ENCODE measurements at regions not wholly inside any gene's neighbourhood (a gene's known extent, or its start where the extent isn't known, plus 50 kb on each side); places are given as distances from the start of the nearest gene placed in this dataset.

DNA sequence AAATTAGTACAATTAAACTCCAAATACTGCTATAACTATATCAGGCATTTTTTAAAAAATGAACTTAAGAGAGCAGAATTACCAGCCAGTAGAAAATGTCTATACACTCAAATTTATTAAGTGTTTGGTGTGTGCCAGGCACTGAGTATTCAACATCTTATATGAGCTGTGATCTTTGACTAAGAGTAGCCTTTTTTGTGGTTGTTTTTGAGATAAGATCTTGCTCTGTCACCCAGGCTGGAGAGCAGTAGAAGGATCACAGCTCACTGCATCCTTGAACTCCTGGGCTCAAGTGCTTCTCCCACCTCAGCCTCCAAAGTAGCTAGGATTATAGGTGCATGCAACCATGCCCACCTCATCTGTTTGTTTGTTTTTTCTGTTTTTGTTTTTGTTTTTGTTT is 102.5 kb upstream of the CELF2 start:
- no peak overlapping the region for H2AFZ ChIP-seq (ENCODE audit: low read length)
- DNase-seq: no peak

DNA sequence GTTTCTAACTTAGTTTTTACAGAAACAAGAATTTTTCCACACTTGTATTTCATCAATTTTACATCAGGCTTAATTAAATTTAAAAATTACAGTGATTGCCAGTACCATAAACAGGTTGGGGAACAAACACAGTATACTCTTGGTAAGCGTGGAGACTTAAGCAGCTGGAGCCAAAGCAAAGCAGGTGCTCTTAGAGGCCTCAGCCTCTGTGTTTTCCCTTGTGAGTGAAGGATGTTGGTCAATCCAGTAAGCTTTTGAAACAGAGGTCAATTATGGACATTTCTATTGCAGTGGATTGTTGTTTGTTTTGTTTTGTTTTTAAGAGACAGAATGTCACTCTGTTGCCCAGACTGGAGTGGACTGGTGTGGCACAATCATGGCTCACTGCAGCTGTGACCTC is 100.6 kb upstream of the CELF2 start:
- Histone ChIP-seq H3K4me2 (ENCODE audit: low read depth, low read length, poor library complexity, severe bottlenecking) (no peak overlapping the region), H3K9ac (ENCODE audit: low read length) (no peak overlapping the region), H3K4me3 (ENCODE audit: low read length) (no peak overlapping the region), H3K36me3 (ENCODE audit: insufficient read depth, low read length) (no peaks in the 10 kb centered on the region), H4K20me1 (ENCODE audit: insufficient read depth, low read depth, low read length) (no peaks in the 10 kb centered on the region), H3K27me3 (ENCODE audit: low read length) (no peaks in the 10 kb centered on the region), H3K9me2 (replicated peaks; ENCODE audit: insufficient read depth, low read length) (no peaks in the 10 kb centered on the region), H3K27ac (ENCODE audit: low read length) (no peak overlapping the region), H3K9me3 (ENCODE audit: low read length) (no peaks in the 10 kb centered on the region), H3K4me1 (ENCODE audit: low read length) (no peaks in the 10 kb centered on the region), H2AFZ (ENCODE audit: low read length) (no peak overlapping the region), H3K79me2 (ENCODE audit: low read length) (no peaks in the 10 kb centered on the region)
- DNase-seq: no peak

More for the DNA sequence above, 102.5 kb upstream of the CELF2 start:
- no peak overlapping the region for H3K9ac ChIP-seq (ENCODE audit: low read length)
- no peaks in the 10 kb centered on the region for H3K36me3 ChIP-seq (ENCODE audit: insufficient read depth, low read length)
- no peaks in the 10 kb centered on the region for H3K9me3 ChIP-seq (ENCODE audit: low read length)
- no peaks in the 10 kb centered on the region for H3K9me2 ChIP-seq (replicated peaks; ENCODE audit: insufficient read depth, low read length)
- no peak overlapping the region for H3K4me3 ChIP-seq (ENCODE audit: low read length)
- no peak overlapping the region for H3K4me2 ChIP-seq (ENCODE audit: low read depth, low read length, poor library complexity, severe bottlenecking)
- H3K27me3 ChIP-seq (ENCODE audit: low read length): no peaks in the 10 kb centered on the region
- no peaks in the 10 kb centered on the region for H4K20me1 ChIP-seq (ENCODE audit: insufficient read depth, low read depth, low read length)
- no peak overlapping the region for H3K27ac ChIP-seq (ENCODE audit: low read length)
- H3K79me2 ChIP-seq (ENCODE audit: low read length): no peaks in the 10 kb centered on the region
- H3K4me1 ChIP-seq (ENCODE audit: low read length): no peaks in the 10 kb centered on the region

DNA sequence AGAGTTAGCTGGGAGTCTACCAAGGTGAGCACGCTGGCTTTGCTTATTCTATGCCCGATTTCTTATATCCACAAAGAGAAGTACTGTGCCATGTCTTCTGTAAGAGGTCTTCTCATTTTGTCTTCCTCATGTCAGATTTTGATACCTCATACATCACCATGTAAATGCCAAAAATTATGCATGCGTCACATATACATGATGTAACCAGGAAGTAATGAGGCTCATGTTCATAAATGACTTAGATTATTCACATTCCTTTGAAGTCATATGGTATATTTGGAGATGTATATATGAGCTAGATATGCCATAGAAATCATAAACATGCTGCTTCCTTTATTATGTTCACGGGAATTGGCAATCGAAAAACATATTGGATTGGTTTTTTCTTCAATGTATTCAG is 97.7 kb upstream of the CELF2 start:
- no peaks in the 10 kb centered on the region for H3K4me1 ChIP-seq (ENCODE audit: low read length)
- no peak overlapping the region for H3K27ac ChIP-seq (ENCODE audit: low read length)
- H3K36me3 ChIP-seq (ENCODE audit: insufficient read depth, low read length): no peaks in the 10 kb centered on the region
- no peak overlapping the region for H3K4me2 ChIP-seq (ENCODE audit: low read depth, low read length, poor library complexity, severe bottlenecking)
- H3K9ac ChIP-seq (ENCODE audit: low read length): no peak overlapping the region
- no peaks in the 10 kb centered on the region for H3K9me2 ChIP-seq (replicated peaks; ENCODE audit: insufficient read depth, low read length)
- no peaks in the 10 kb centered on the region for H4K20me1 ChIP-seq (ENCODE audit: insufficient read depth, low read depth, low read length)
- H3K79me2 ChIP-seq (ENCODE audit: low read length): no peaks in the 10 kb centered on the region
- no peak overlapping the region for H3K4me3 ChIP-seq (ENCODE audit: low read length)
- H3K9me3 ChIP-seq (ENCODE audit: low read length): no peaks in the 10 kb centered on the region
- no peaks in the 10 kb centered on the region for H3K27me3 ChIP-seq (ENCODE audit: low read length)
- no peak overlapping the region for H2AFZ ChIP-seq (ENCODE audit: low read length)
- DNase-seq: no peak

DNA sequence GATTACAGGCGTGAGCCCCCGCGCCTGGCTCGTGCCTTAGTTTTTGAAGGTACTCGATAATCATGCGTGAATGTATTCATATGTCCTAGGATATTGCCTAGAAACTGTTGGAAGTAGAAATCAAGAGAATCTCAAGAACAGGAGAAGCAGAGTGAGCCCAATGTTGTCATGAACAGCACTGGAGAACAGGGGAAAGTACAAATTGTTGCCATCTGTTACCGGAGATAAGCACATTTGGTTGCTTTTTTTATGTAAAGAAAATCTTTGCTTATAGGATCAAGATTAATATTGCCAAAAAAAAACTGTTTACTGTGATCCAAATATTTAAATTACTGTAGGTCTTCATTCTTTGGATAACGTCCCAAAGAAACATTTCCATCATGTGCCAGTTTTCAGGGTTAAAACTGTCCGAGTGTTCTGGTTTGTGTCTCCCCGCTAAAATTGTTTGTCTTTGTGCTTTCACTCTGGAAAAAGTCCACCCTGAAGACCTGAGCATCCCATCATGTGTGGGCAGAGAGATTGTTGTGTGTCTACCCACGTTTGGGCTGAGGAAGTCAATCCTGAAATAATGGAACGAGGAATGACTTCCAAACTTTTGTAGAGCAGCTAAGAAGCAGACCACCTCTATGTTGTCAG is 95.7 kb upstream of the CELF2 start:
- Histone ChIP-seq H3K9ac (ENCODE audit: low read length) (no peak overlapping the region), H4K20me1 (ENCODE audit: insufficient read depth, low read depth, low read length) (no peaks in the 10 kb centered on the region), H3K27me3 (ENCODE audit: low read length) (no peaks in the 10 kb centered on the region), H3K4me1 (ENCODE audit: low read length) (no peaks in the 10 kb centered on the region), H3K79me2 (ENCODE audit: low read length) (no peaks in the 10 kb centered on the region), H3K36me3 (ENCODE audit: insufficient read depth, low read length) (no peaks in the 10 kb centered on the region), H3K4me3 (ENCODE audit: low read length) (no peak overlapping the region), H3K4me2 (ENCODE audit: low read depth, low read length, poor library complexity, severe bottlenecking) (no peak overlapping the region), H3K9me2 (replicated peaks; ENCODE audit: insufficient read depth, low read length) (no peaks in the 10 kb centered on the region), H2AFZ (ENCODE audit: low read length) (no peak overlapping the region), H3K9me3 (ENCODE audit: low read length) (no peaks in the 10 kb centered on the region), H3K27ac (ENCODE audit: low read length) (no peak overlapping the region)
- no peak for DNase-seq

GRCh38 chr10:10923029-10923651 is 94.5 kb upstream of the CELF2 start:
- Histone ChIP-seq H3K27me3 (ENCODE audit: low read length) (no peaks in the 10 kb centered on the region), H3K9me2 (replicated peaks; ENCODE audit: insufficient read depth, low read length) (no peaks in the 10 kb centered on the region), H4K20me1 (ENCODE audit: insufficient read depth, low read depth, low read length) (no peaks in the 10 kb centered on the region), H3K4me3 (ENCODE audit: low read length) (no peak overlapping the region), H3K4me2 (ENCODE audit: low read depth, low read length, poor library complexity, severe bottlenecking) (no peak overlapping the region), H3K9me3 (ENCODE audit: low read length) (no peaks in the 10 kb centered on the region), H3K4me1 (ENCODE audit: low read length) (no peaks in the 10 kb centered on the region), H3K27ac (ENCODE audit: low read length) (no peak overlapping the region), H3K9ac (ENCODE audit: low read length) (no peak overlapping the region), H3K79me2 (ENCODE audit: low read length) (no peaks in the 10 kb centered on the region), H2AFZ (ENCODE audit: low read length) (no peak overlapping the region), H3K36me3 (ENCODE audit: insufficient read depth, low read length) (no peaks in the 10 kb centered on the region)
- no peak for DNase-seq

- Histone ChIP-seq H3K9me2 (replicated peaks; ENCODE audit: insufficient read depth, low read length) (no peaks in the 10 kb centered on the region), H3K4me3 (ENCODE audit: low read length) (no peak overlapping the region), H3K4me1 (ENCODE audit: low read length) (no peaks in the 10 kb centered on the region), H3K27ac (ENCODE audit: low read length) (no peak overlapping the region), H3K4me2 (ENCODE audit: low read depth, low read length, poor library complexity, severe bottlenecking) (no peak overlapping the region), H3K79me2 (ENCODE audit: low read length) (no peaks in the 10 kb centered on the region), H3K9ac (ENCODE audit: low read length) (no peak overlapping the region), H3K36me3 (ENCODE audit: insufficient read depth, low read length) (no peaks in the 10 kb centered on the region), H3K27me3 (ENCODE audit: low read length) (no peaks in the 10 kb centered on the region), H3K9me3 (ENCODE audit: low read length) (no peaks in the 10 kb centered on the region), H2AFZ (ENCODE audit: low read length) (no peak overlapping the region), H4K20me1 (ENCODE audit: insufficient read depth, low read depth, low read length) (no peaks in the 10 kb centered on the region)
- no peak for DNase-seq
Measured at GRCh38 chr10:10925667-10926066, 92.0 kb upstream of the CELF2 start.

GRCh38 chr10:10927608-10928007 is 90.1 kb upstream of the CELF2 start:
- H3K27me3 ChIP-seq (ENCODE audit: low read length): no peaks in the 10 kb centered on the region
- no peaks in the 10 kb centered on the region for H3K4me1 ChIP-seq (ENCODE audit: low read length)
- H2AFZ ChIP-seq (ENCODE audit: low read length): no peak overlapping the region
- H3K4me2 ChIP-seq (ENCODE audit: low read depth, low read length, poor library complexity, severe bottlenecking): no peak overlapping the region
- H3K27ac ChIP-seq (ENCODE audit: low read length): no peak overlapping the region
- no peaks in the 10 kb centered on the region for H4K20me1 ChIP-seq (ENCODE audit: insufficient read depth, low read depth, low read length)
- H3K9ac ChIP-seq (ENCODE audit: low read length): no peak overlapping the region
- H3K4me3 ChIP-seq (ENCODE audit: low read length): no peak overlapping the region
- H3K36me3 ChIP-seq (ENCODE audit: insufficient read depth, low read length): no peaks in the 10 kb centered on the region
- H3K9me2 ChIP-seq (replicated peaks; ENCODE audit: insufficient read depth, low read length): no peaks in the 10 kb centered on the region
- no peak for DNase-seq
- H3K9me3 ChIP-seq (ENCODE audit: low read length): no peaks in the 10 kb centered on the region
- H3K79me2 ChIP-seq (ENCODE audit: low read length): no peaks in the 10 kb centered on the region

DNA sequence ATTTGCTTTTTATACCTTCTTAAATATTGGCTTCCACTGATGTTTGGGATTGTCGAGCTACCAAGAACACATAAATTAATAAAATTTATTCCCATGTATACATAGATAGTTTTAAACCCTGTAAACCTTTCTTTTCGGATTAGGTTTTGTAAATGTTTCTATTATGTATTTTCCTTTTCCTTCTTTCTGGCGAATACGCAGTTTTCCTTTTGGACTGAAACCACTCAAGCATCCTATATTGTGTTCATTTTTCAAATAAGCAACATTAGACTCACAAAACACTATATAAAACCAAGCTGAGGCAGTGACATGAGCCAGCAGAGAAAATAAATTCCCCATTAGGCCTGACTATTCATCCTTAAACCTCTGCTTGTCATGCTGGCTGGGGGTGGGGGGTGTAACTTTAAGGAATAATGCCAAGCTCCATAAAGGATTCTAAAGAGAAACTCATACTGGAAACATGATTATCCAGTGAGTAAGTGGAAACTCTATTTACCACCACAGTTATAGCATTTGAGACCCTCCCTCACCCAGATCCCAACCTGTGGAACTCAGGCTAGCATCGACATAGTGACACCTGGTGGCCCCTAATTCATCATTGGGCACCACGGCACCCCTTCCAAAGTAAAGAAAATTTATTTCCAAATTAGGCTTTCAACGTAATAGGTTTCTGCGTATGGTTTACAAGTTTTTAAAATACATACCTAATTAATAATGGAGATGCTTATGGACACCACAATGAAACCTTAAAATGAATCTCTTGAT is 86.5 kb upstream of the CELF2 start:
- H3K9me3 ChIP-seq (ENCODE audit: low read length): no peaks in the 10 kb centered on the region
- no peak for DNase-seq
- no peaks in the 10 kb centered on the region for H4K20me1 ChIP-seq (ENCODE audit: insufficient read depth, low read depth, low read length)
- no peaks in the 10 kb centered on the region for H3K27me3 ChIP-seq (ENCODE audit: low read length)
- no peaks in the 10 kb centered on the region for H3K9me2 ChIP-seq (replicated peaks; ENCODE audit: insufficient read depth, low read length)
- no peak overlapping the region for H3K9ac ChIP-seq (ENCODE audit: low read length)
- no peak overlapping the region for H2AFZ ChIP-seq (ENCODE audit: low read length)
- no peaks in the 10 kb centered on the region for H3K36me3 ChIP-seq (ENCODE audit: insufficient read depth, low read length)
- no peak overlapping the region for H3K4me2 ChIP-seq (ENCODE audit: low read depth, low read length, poor library complexity, severe bottlenecking)
- H3K79me2 ChIP-seq (ENCODE audit: low read length): no peaks in the 10 kb centered on the region
- no peak overlapping the region for H3K27ac ChIP-seq (ENCODE audit: low read length)
- H3K4me1 ChIP-seq (ENCODE audit: low read length): no peaks in the 10 kb centered on the region
- H3K4me3 ChIP-seq (ENCODE audit: low read length): no peak overlapping the region

Measured in Karpas-422 (cell line).